ENCODE measurements at regions not wholly inside any gene's neighbourhood (a gene's known extent, or its start where the extent isn't known, plus 50 kb on each side); places are given as distances from the start of the nearest gene placed in this dataset.

DNA sequence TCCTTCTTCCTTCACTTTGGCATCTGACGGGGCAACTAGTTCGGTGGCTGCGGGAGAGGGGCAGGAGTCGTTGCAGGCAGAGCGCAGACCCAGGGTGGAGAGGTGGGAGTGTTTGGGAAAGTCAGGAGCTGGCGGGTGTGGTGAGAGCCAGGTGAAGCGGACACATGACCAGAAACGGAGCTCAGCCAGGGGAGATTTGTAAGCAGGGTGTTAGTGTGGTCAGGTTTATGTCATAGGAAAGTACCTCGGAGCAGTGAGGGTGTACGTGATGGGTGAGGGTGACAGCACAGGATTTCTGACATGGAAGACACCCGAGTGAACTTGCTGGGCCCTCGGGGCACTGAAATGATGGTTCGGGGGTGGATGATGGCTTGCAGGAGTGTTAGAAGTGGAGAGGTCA lies 247.4 kb upstream of the TPM1 start:
- TF ChIP-seq CTCF (IDR thresholded peaks at IDR 0.05; ENCODE audit: insufficient read depth, low read depth, low read length): no peak
- no peak for TF ChIP-seq EZH2 (IDR thresholded peaks at IDR 0.05; ENCODE audit: insufficient read depth, low read length)
